ENCODE measurements at regions not wholly inside any gene's neighbourhood (a gene's known extent, or its start where the extent isn't known, plus 50 kb on each side); places are given as distances from the start of the nearest gene placed in this dataset.
"Not testable (repeated sequence)": the region's sequence is repeated elsewhere in the genome, so short reads cannot be mapped to it uniquely, and the experiment has no call there.

- H3K9me3 ChIP-seq, result no peaks in the 10 kb centered on the region
- no peaks in the 10 kb centered on the region for H3K36me3 ChIP-seq
- DNase-seq (ENCODE audit: low spot score) (no peak), ATAC-seq (ENCODE audit: insufficient number of reproducible peaks, low FRiP score, low read depth) (no peak)
- TF ChIP-seq CTCF (IDR thresholded peaks at IDR 0.05), result no peak
- H3K27me3 ChIP-seq (replicated peaks; ENCODE audit: insufficient read depth), result no peaks in the 10 kb centered on the region
- no peak overlapping the region for H3K27ac ChIP-seq
- H3K4me1 ChIP-seq (ENCODE audit: control insufficient read depth in 1 of 2, low read depth in 2 of 2), result no peaks in the 10 kb centered on the region
- H3K4me3 ChIP-seq, result no peak overlapping the region
Measured at GRCh38 chr5:21013237-21013636, 1025.2 kb upstream of the CDH18 start.

GRCh38 chr5:21007781-21008180, 1019.8 kb upstream of the CDH18 start:
- no peaks in the 10 kb centered on the region for H3K27me3 ChIP-seq (replicated peaks; ENCODE audit: insufficient read depth)
- ATAC-seq (ENCODE audit: insufficient number of reproducible peaks, low FRiP score, low read depth), result no peak
- H3K4me1 ChIP-seq (ENCODE audit: control insufficient read depth in 1 of 2, low read depth in 2 of 2), result no peaks in the 10 kb centered on the region
- H3K36me3 ChIP-seq, result no peaks in the 10 kb centered on the region
- H3K27ac ChIP-seq, result no peak overlapping the region
- no peak for TF ChIP-seq CTCF (IDR thresholded peaks at IDR 0.05)
- no peak overlapping the region for H3K4me3 ChIP-seq
- H3K9me3 ChIP-seq, result no peaks in the 10 kb centered on the region
- no peak for DNase-seq (ENCODE audit: low spot score)

GRCh38 chr5:20988933-20989332, 1000.9 kb upstream of the CDH18 start:
- H3K4me3 ChIP-seq; H3K9me3 ChIP-seq; H3K36me3 ChIP-seq; DNase-seq (ENCODE audit: low spot score); H3K27ac ChIP-seq; H3K4me1 ChIP-seq (ENCODE audit: control insufficient read depth in 1 of 2, low read depth in 2 of 2); H3K27me3 ChIP-seq (replicated peaks; ENCODE audit: insufficient read depth); ATAC-seq (ENCODE audit: insufficient number of reproducible peaks, low FRiP score, low read depth): not testable (repeated sequence)

- H3K27ac ChIP-seq, result no peak overlapping the region
- peaks cover 6% of the 10 kb centered on the region for H3K9me3 ChIP-seq
- ATAC-seq (ENCODE audit: insufficient number of reproducible peaks, low FRiP score, low read depth) (no peak), DNase-seq (ENCODE audit: low spot score) (no peak)
- H3K36me3 ChIP-seq, result no peaks in the 10 kb centered on the region
- no peaks in the 10 kb centered on the region for H3K27me3 ChIP-seq (replicated peaks; ENCODE audit: insufficient read depth)
- no peak for TF ChIP-seq CTCF (IDR thresholded peaks at IDR 0.05)
- H3K4me3 ChIP-seq, result no peak overlapping the region
- H3K4me1 ChIP-seq (ENCODE audit: control insufficient read depth in 1 of 2, low read depth in 2 of 2), result no peaks in the 10 kb centered on the region
Measured at GRCh38 chr5:20985754-20986153, 997.8 kb upstream of the CDH18 start.

- no peaks in the 10 kb centered on the region for H3K4me1 ChIP-seq (ENCODE audit: control insufficient read depth in 1 of 2, low read depth in 2 of 2)
- TF ChIP-seq CTCF (IDR thresholded peaks at IDR 0.05), result no peak
- H3K27ac ChIP-seq, result no peak overlapping the region
- no peak overlapping the region for H3K4me3 ChIP-seq
- no peaks in the 10 kb centered on the region for H3K36me3 ChIP-seq
- ATAC-seq (ENCODE audit: insufficient number of reproducible peaks, low FRiP score, low read depth) (no peak), DNase-seq (ENCODE audit: low spot score) (no peak)
- no peaks in the 10 kb centered on the region for H3K27me3 ChIP-seq (replicated peaks; ENCODE audit: insufficient read depth)
- H3K9me3 ChIP-seq, result no peaks in the 10 kb centered on the region
Measured at GRCh38 chr5:20974426-20974825, 986.4 kb upstream of the CDH18 start.

- no peaks in the 10 kb centered on the region for H3K4me1 ChIP-seq (ENCODE audit: control insufficient read depth in 1 of 2, low read depth in 2 of 2)
- no peaks in the 10 kb centered on the region for H3K36me3 ChIP-seq
- TF ChIP-seq CTCF (IDR thresholded peaks at IDR 0.05), result no peak
- H3K4me3 ChIP-seq, result peak overlapping the region; percentile 53
- no peak for DNase-seq (ENCODE audit: low spot score)
- no peaks in the 10 kb centered on the region for H3K27me3 ChIP-seq (replicated peaks; ENCODE audit: insufficient read depth)
- H3K9me3 ChIP-seq, result no peaks in the 10 kb centered on the region
- ATAC-seq (ENCODE audit: insufficient number of reproducible peaks, low FRiP score, low read depth), result peak; percentile 35
- H3K27ac ChIP-seq, result no peak overlapping the region
Measured at GRCh38 chr5:20972419-20972925, 984.5 kb upstream of the CDH18 start.
